Natural killer cell (primary cell): ENCODE measurements at regions not wholly inside any gene's neighbourhood (a gene's known extent, or its start where the extent isn't known, plus 50 kb on each side); places are given as distances from the start of the nearest gene placed in this dataset.

Source experiments
- ATAC-seq, 3 donors: fragments of 150-1000 bp in 2 of 3; fragments of 200-7000 bp in 1 of 3; cut with Tn5 transposase; 1 replicate in 1 of 3; 2 replicates in 2 of 3; pipeline ENCODE4 v1.10.0; 2021; ENCODE audit warnings: mild to moderate bottlenecking in 2 of 3, moderate library complexity in 2 of 3
- DNase-seq, 2 donors: peaks; one replicate each; pipeline versions ENCODE4 v3.0.0 to v3.0.0-alpha.2; 2013 to 2021; ENCODE audit warnings: mixed read lengths in 1 of 2
- H3K27ac ChIP-seq: one replicate; pipeline ENCODE4 v1.5.1; 2013; ENCODE audit warnings: mild to moderate bottlenecking, low read length
- H3K27me3 ChIP-seq: one replicate; pipeline ENCODE4 v1.6.1; 2013; ENCODE audit warnings: low read length; ENCODE audit not compliant: control insufficient read depth, insufficient read depth
- H3K36me3 ChIP-seq: one replicate; pipeline ENCODE4 v1.6.1; 2013; ENCODE audit warnings: low read length; ENCODE audit not compliant: control insufficient read depth, insufficient read depth
- H3K4me1 ChIP-seq: one replicate; pipeline ENCODE4 v1.6.1; 2013; ENCODE audit warnings: low read length; ENCODE audit not compliant: control insufficient read depth, insufficient read depth
- H3K4me3 ChIP-seq: one replicate; pipeline ENCODE4 v1.5.1; 2013; ENCODE audit warnings: low read length
- H3K9me3 ChIP-seq: one replicate; pipeline ENCODE4 v1.6.1; 2013; ENCODE audit warnings: low read length; ENCODE audit not compliant: control insufficient read depth, insufficient read depth
- H3K27ac Mint-ChIP-seq, 2 donors: one replicate each; pipeline ENCODE4 v1.8.0; 2022; ENCODE audit warnings: mild to moderate bottlenecking in 2 of 2, mixed read lengths in 2 of 2, moderate library complexity in 1 of 2
- H3K27me3 Mint-ChIP-seq, 2 donors: one replicate each; pipeline ENCODE4 v1.8.0; 2022; ENCODE audit warnings: low read depth in 2 of 2, mixed read lengths in 2 of 2
- H3K36me3 Mint-ChIP-seq: one replicate; pipeline ENCODE4 v1.8.0; 2022; ENCODE audit warnings: mixed read lengths
- H3K4me1 Mint-ChIP-seq, 2 donors: one replicate each; pipeline ENCODE4 v1.8.0; 2022; ENCODE audit warnings: mixed read lengths in 2 of 2
- H3K4me3 Mint-ChIP-seq: one replicate; pipeline ENCODE4 v1.8.0; 2022; ENCODE audit warnings: mild to moderate bottlenecking, moderate library complexity, mixed read lengths
- H3K9me3 Mint-ChIP-seq, 2 donors: one replicate each; pipeline ENCODE4 v1.8.0; 2022; ENCODE audit warnings: mixed read lengths in 2 of 2
- CTCF ChIP-seq: fragments of 200-600 bp; IDR thresholded peaks from one replicate; pipeline ENCODE4 v1.8.0; 2022; ENCODE audit warnings: antibody characterized with exemption
- WGBS: methylation state at CpG from one replicate; pipeline ENCODE4 v1.1.7; 2013; ENCODE audit warnings: missing lambda C conversion rate; ENCODE audit not compliant: insufficient coverage; 5-methylcytosine and 5-hydroxymethylcytosine counted together
- intact Hi-C: fragments of 100-400 bp; cut with micrococcal nuclease; formaldehyde crosslinking; loops from one replicate; pipeline ENCODE4 v1.14.2; 2022

- WGBS = 96% methylated on average over 3 of the region's 4 CpGs
- H3K36me3 ChIP-seq = no peaks in the 10 kb centered on the region
These were observed 65.2 kb upstream of the SLC35G4 start for GRCh38 chr18:11544060-11544633.

GRCh38 chr18:11541179-11541578 lies 68.2 kb upstream of the SLC35G4 start:
- Mint-ChIP-seq H3K27ac (no peak overlapping the region), H3K4me1 (no peaks in the 10 kb centered on the region), H3K9me3 (peaks cover 0 to 12% of the 10 kb centered on the region in 2 donors), H3K4me3 (no peak overlapping the region), H3K27me3 (no peaks in the 10 kb centered on the region), H3K36me3 (peaks cover 5% of the 10 kb centered on the region)
- no peak for TF ChIP-seq CTCF
- no peak overlapping the region for H3K27ac ChIP-seq
- WGBS = 93% methylated on average over 1 of the region's 1 CpG
- no peaks in the 10 kb centered on the region for H3K36me3 ChIP-seq
- DNase-seq (no peak), ATAC-seq (no peak)
- intact Hi-C loops = no loop called here
- no peak overlapping the region for H3K4me3 ChIP-seq
- H3K4me1 ChIP-seq = no peaks in the 10 kb centered on the region
- H3K27me3 ChIP-seq = no peaks in the 10 kb centered on the region
- H3K9me3 ChIP-seq = peaks cover 10% of the 10 kb centered on the region

More at GRCh38 chr18:11544060-11544633, 65.2 kb upstream of the SLC35G4 start:
- Mint-ChIP-seq H3K4me1 (no peaks in the 10 kb centered on the region), H3K4me3 (no peak overlapping the region), H3K27me3 (no peaks in the 10 kb centered on the region), H3K27ac (no peak overlapping the region), H3K9me3 (peaks cover 0 to 12% of the 10 kb centered on the region in 2 donors), H3K36me3 (peaks cover 5% of the 10 kb centered on the region)
- ATAC-seq (no peak), DNase-seq (no peak)
- Histone ChIP-seq H3K9me3 (peaks cover 10% of the 10 kb centered on the region), H3K27ac (no peak overlapping the region), H3K4me1 (no peaks in the 10 kb centered on the region), H3K27me3 (no peaks in the 10 kb centered on the region), H3K4me3 (no peak overlapping the region)
- intact Hi-C loops = no loop called here
- TF ChIP-seq CTCF = no peak

- ATAC-seq = no peak
- 95% methylated on average over 13 of the region's 13 CpGs for WGBS
- Mint-ChIP-seq H3K27me3 (peaks cover 0 to 2% of the 10 kb centered on the region in 2 donors), H3K36me3 (no peaks in the 10 kb centered on the region), H3K4me1 (no peaks in the 10 kb centered on the region), H3K4me3 (no peak overlapping the region), H3K9me3 (peaks cover 0 to 6% of the 10 kb centered on the region in 2 donors), H3K27ac (no peak overlapping the region)
- no peaks in the 10 kb centered on the region for H3K27me3 ChIP-seq
- H3K9me3 ChIP-seq = no peaks in the 10 kb centered on the region
- H3K36me3 ChIP-seq = no peaks in the 10 kb centered on the region
- TF ChIP-seq CTCF = no peak
- DNase-seq = no peak
- no peak overlapping the region for H3K27ac ChIP-seq
- H3K4me1 ChIP-seq = no peaks in the 10 kb centered on the region
- no peak overlapping the region for H3K4me3 ChIP-seq
- intact Hi-C loops = no loop called here
These were observed 75.4 kb upstream of the SLC35G4 start for GRCh38 chr18:11533942-11534496.

GRCh38 chr18:11533513-11533890 lies 75.9 kb upstream of the SLC35G4 start:
- no peak for DNase-seq
- Histone ChIP-seq H3K27me3 (no peaks in the 10 kb centered on the region), H3K27ac (no peak overlapping the region), H3K4me1 (no peaks in the 10 kb centered on the region), H3K9me3 (no peaks in the 10 kb centered on the region), H3K4me3 (no peak overlapping the region), H3K36me3 (no peaks in the 10 kb centered on the region)
- no peak for TF ChIP-seq CTCF
- Mint-ChIP-seq H3K4me3 (no peak overlapping the region), H3K4me1 (no peaks in the 10 kb centered on the region), H3K9me3 (peaks cover 0 to 6% of the 10 kb centered on the region in 2 donors), H3K27me3 (peaks cover 0 to 2% of the 10 kb centered on the region in 2 donors), H3K36me3 (no peaks in the 10 kb centered on the region), H3K27ac (no peak overlapping the region)
- ATAC-seq = no peak
- intact Hi-C loops = no loop called here
- 92% methylated on average over 12 of the region's 13 CpGs for WGBS
